H1 (cell line): ENCODE measurements at regions not wholly inside any gene's neighbourhood (a gene's known extent, or its start where the extent isn't known, plus 50 kb on each side); places are given as distances from the start of the nearest gene placed in this dataset.

ENCODE experiments used
- EZH2 ChIP-seq: fragments of 200-600 bp; sonication (generic); IDR thresholded peaks from 2 replicates; pipeline ENCODE4 v1.7.1; 2012; ENCODE audit warnings: low read depth, mild to moderate bottlenecking, moderate library complexity, low read length, inconsistent platforms; ENCODE audit not compliant: severe bottlenecking
- GABPA ChIP-seq: IDR thresholded peaks from 2 replicates; pipeline ENCODE4 v1.6.1; 2011; ENCODE audit warnings: mild to moderate bottlenecking, low read length, moderate library complexity, borderline replicate concordance; ENCODE audit not compliant: insufficient read depth

DNA sequence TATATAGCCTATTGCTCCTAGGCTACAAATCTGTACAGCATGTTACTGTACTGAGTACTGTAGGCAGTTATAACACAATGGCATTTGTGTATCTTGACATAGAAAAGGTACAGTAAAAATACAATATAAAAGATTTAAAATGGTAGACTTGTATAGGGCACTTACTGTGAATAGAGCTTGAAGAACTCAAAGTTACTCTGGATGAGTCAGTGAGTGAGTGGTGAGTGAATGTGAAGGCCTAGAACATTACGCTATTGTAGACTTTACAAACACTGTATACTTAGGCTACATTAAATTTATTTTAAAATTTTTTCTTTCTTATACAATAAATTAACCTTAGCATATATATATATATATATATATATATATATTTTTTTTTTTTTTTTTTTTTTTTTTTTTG, 140.0 kb upstream of the UBE2E1 start:
- TF ChIP-seq GABPA (no peak), EZH2 (no peak)
